ENCODE measurements at regions not wholly inside any gene's neighbourhood (a gene's known extent, or its start where the extent isn't known, plus 50 kb on each side); places are given as distances from the start of the nearest gene placed in this dataset.

DNA sequence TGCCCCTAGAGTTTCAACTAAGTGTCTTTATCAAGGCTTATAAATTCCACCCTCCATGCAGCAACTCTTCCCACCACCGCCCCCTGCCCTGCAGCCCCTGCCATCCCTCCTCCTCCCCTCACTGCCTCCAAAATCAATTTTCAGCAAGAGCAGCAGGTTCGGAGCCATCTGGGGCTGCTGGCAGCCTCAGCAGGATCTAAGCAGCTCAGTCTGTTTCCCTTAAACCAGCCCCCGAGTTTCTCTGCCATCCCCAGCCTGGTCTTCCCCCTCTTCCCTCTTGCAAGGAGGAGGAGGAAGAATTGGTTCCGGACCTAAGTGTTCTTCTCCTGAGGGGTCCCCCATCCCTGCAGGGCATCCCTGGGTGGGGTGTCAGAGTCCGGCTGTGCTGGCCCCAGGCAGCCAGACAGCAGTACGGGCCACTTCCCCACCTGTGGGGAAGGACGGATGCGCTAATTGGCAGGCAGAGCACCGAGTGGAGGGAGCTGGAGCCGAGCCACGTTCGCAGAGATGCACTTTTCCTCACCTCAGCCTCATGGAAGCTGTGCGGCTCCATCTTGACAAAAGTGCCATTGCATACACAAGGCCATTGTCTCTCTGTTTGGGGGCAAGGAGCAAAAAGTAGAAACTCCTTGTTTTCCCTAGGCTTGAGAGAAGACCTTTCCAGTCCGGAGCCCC, 189.3 kb downstream of the KCNA5 start:
- H3K4me1 ChIP-seq: no peaks in the 10 kb centered on the region
- no peak for TF ChIP-seq POLR2A (IDR thresholded peaks at IDR 0.05)
- no peak for TF ChIP-seq CTCF (IDR thresholded peaks at IDR 0.05)
- H3K27ac ChIP-seq: no peak overlapping the region
- H3K36me3 ChIP-seq: no peaks in the 10 kb centered on the region
- H3K4me3 ChIP-seq: no peak overlapping the region
- H3K9me3 ChIP-seq: peaks cover 0 to 3% (median 0%) of the 10 kb centered on the region in 4 donors
- no peak for DNase-seq
- no peaks in the 10 kb centered on the region for H3K27me3 ChIP-seq

DNA sequence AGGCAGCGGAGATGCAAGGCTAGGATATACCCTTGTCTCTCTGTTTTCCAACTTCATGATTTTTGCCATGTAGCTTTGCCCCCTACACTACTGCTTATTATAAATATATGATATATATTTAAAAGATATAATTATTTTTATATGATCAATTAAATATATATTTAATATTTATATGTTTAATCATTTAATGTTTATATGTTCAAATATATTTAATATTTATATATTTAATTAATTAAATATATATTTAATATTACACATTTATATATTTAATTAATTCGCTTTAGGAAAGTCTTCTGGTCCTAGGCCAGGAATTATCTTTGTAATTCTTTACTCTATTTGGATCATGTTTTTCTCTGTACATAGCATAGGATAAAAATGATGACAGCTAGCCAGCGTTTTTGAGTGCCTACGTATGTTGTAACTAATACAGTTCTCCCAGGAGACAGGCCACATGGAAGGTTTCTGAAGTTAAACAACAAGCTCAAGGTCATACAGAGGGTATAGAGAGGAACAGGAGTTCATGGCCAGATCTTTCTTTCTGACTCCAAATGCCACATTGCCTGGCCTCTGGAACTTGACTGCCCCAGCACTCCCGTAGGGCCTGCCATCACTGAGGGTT, 192.5 kb downstream of the KCNA5 start:
- no peaks in the 10 kb centered on the region for H3K9me3 ChIP-seq
- TF ChIP-seq POLR2A (IDR thresholded peaks at IDR 0.05) (no peak), CTCF (IDR thresholded peaks at IDR 0.05) (no peak)
- H3K36me3 ChIP-seq: no peaks in the 10 kb centered on the region
- H3K27me3 ChIP-seq: no peaks in the 10 kb centered on the region
- no peak overlapping the region for H3K27ac ChIP-seq
- H3K4me1 ChIP-seq: no peaks in the 10 kb centered on the region
- no peak for DNase-seq
- H3K4me3 ChIP-seq: no peak overlapping the region

DNA sequence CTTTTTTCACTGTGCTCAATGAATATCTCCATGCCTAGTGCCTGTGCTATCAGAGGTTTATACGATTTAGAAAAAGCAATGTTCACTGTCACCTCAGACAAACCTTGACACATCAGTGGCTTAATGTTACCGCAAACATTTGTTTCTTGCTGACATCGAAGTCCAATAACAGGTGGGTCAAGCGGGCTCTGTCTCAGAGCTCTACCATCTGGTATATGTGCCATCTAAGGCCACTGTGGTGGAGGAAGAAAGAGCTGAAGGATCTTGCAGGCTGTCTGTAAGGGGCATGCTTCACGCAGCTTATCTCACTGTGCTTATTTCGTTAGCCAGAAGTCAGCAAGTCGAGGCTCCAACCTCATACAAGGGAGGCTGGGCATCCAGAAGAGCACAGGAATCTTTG, 189.5 kb upstream of the NTF3 start:
- TF ChIP-seq CTCF (IDR thresholded peaks at IDR 0.05): no peak
- no peak for TF ChIP-seq POLR2A (IDR thresholded peaks at IDR 0.05)
- Histone ChIP-seq H3K4me3 (no peak overlapping the region), H3K9me3 (no peaks in the 10 kb centered on the region), H3K27ac (no peak overlapping the region), H3K36me3 (no peaks in the 10 kb centered on the region), H3K27me3 (no peaks in the 10 kb centered on the region), H3K4me1 (peaks cover 0 to 8% (median 3%) of the 10 kb centered on the region in 4 donors)
- DNase-seq: no peak

- TF ChIP-seq POLR2A (IDR thresholded peaks at IDR 0.05): no peak
- TF ChIP-seq CTCF (IDR thresholded peaks at IDR 0.05): no peak
- no peak overlapping the region for H3K27ac ChIP-seq
- DNase-seq: no peak
- no peaks in the 10 kb centered on the region for H3K36me3 ChIP-seq
- H3K9me3 ChIP-seq: no peaks in the 10 kb centered on the region
- H3K27me3 ChIP-seq: no peaks in the 10 kb centered on the region
- no peak overlapping the region for H3K4me3 ChIP-seq
- peaks cover 0 to 8% (median 3%) of the 10 kb centered on the region in 4 donors for H3K4me1 ChIP-seq
These were observed 188.9 kb upstream of the NTF3 start for GRCh38 chr12:5243014-5243413.

DNA sequence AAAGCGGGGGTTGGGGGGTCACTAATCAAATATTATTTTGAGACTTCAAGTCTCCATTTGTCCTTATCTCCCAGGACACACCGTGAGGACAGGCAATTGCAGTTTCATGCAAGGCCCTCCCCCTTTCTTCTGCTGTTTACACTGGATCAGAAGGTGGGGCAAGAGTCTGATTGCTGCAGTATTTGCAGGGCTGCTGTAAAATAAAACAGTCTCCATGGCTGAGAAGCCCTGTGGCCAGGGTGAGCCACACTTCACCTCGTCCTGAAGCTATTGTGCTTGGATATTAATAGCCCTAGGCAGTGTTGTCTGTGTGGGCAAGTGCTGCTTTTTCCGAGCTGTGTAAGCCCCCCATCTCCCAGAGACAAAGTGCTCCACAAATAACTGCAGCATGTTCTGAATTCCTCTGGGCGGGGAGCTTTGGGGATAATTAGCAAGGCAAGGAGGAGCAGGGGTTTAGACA, 187.4 kb upstream of the NTF3 start:
- Histone ChIP-seq H3K27ac (no peak overlapping the region), H3K36me3 (no peaks in the 10 kb centered on the region), H3K27me3 (no peaks in the 10 kb centered on the region), H3K4me3 (no peak overlapping the region), H3K4me1 (peaks cover 0 to 8% (median 3%) of the 10 kb centered on the region in 4 donors), H3K9me3 (no peaks in the 10 kb centered on the region)
- TF ChIP-seq POLR2A (IDR thresholded peaks at IDR 0.05) (no peak), CTCF (IDR thresholded peaks at IDR 0.05) (peak in 1 of 6 experiments; percentile 22)
- peak in 2 of 3 donors; percentile 51 to 57 for DNase-seq

All from Peyer's patch (tissue), 4 donors.